A549 (cell line): ENCODE measurements at regions not wholly inside any gene's neighbourhood (a gene's known extent, or its start where the extent isn't known, plus 50 kb on each side); places are given as distances from the start of the nearest gene placed in this dataset.

Source experiments
- RARB ChIP-seq: fragments of 250-450 bp; sonication (Bioruptor Pico); IDR thresholded peaks from 2 replicates; pipeline ENCODE4 v1.8.0; 2021; ENCODE audit warnings: mild to moderate bottlenecking, moderate library complexity
- TF ChIP-seq, protein P1 (sequence below): fragments of >200 bp; sonication (Bioruptor Twin); formaldehyde crosslinking; IDR thresholded peaks from 3 replicates; pipeline ENCODE4 v1.5.1; 2016

DNA sequence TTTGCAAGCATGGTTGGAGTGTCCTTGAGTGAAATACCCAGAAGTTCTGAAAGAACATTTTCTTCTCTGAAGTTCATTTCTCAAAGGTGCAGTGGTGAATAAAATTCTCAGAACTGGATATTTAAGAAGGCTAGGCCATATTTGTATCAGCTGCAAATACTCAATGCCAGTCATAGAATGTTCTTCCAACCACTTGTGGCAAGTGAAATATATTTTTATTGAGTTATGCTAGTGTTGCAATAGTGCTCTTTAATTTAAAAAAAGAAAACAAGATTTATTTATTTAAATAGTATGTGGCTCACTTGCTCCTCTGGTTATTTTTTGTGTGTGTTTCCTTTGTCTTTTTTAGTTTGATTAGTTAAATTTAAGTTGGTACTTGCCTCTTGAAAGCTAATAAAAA, 64.5 kb downstream of the PALS2 start:
- TF ChIP-seq RARB (CRISPR knock-in tag): no peak
- TF ChIP-seq, protein P1, sequence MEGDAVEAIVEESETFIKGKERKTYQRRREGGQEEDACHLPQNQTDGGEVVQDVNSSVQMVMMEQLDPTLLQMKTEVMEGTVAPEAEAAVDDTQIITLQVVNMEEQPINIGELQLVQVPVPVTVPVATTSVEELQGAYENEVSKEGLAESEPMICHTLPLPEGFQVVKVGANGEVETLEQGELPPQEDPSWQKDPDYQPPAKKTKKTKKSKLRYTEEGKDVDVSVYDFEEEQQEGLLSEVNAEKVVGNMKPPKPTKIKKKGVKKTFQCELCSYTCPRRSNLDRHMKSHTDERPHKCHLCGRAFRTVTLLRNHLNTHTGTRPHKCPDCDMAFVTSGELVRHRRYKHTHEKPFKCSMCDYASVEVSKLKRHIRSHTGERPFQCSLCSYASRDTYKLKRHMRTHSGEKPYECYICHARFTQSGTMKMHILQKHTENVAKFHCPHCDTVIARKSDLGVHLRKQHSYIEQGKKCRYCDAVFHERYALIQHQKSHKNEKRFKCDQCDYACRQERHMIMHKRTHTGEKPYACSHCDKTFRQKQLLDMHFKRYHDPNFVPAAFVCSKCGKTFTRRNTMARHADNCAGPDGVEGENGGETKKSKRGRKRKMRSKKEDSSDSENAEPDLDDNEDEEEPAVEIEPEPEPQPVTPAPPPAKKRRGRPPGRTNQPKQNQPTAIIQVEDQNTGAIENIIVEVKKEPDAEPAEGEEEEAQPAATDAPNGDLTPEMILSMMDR: no peak
